Right lung (tissue), 2 donors: ENCODE measurements at regions not wholly inside any gene's neighbourhood (a gene's known extent, or its start where the extent isn't known, plus 50 kb on each side); places are given as distances from the start of the nearest gene placed in this dataset.

Source experiments
- DNase-seq, 2 donors: peaks; one replicate each; pipeline ENCODE4 v3.0.0-alpha.2; 2013

DNA sequence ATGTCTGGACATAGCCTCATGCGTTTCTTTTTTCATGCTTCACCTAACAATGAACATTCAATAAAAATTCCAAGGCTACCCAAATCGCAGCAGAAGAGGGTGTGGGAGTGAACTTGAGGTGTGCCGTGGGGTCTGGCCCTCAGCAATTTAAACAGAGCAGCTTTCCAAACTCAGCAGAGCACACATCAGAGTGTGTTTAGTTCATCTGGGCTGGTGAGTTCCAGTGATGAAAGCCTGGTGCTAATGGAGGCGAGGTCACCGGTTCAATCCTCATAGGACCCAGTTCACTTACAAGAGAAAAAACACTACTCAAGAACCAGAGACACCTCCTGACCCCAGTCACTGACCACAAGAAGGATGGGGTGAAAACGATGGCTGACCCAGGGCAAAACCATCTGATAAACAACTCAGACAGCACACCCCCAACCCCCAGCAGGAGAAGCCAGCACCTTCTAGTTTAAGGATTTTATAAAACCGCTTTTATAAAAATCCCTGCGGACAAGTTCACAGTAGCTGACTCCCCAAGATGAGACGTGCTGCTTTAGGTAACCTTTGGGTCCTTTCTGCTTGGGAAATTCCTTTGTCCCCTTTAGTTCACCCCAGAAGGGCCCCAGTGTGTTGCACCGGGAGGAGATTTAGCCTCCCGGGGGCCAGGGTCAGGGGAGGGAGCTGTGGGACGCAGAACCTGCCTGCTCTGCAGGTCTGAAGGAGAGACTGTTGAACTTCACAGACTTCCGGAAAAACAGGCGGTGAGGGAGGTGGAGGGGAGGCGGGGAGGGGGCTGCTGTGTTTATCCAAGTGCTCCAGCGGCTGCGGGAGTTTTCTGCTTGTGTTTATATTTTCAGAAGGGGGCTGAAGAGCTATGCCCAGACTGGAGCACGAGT lies 152.7 kb upstream of the SOX11 start:
- DNase-seq = peak; percentile 53 to 55

DNA sequence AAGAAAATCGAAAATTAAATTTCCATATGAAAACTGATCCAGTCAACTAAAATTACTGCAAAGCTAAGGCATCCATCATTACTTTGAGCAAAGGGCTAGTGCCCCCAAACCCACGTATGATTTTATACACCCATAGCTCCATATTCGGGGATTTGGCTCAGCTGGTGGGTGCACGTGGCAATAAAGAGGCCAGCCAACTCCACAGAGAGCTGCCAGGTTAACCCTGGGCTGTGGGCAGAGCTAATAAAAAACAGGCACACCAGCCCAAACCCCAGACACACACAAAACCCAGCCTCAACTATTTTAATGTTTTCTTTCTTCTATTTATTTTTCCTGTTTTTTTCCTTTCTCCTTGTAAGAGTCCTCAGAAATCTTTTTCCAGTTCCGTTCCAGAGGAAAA lies 151.3 kb upstream of the SOX11 start:
- no peak for DNase-seq

DNA sequence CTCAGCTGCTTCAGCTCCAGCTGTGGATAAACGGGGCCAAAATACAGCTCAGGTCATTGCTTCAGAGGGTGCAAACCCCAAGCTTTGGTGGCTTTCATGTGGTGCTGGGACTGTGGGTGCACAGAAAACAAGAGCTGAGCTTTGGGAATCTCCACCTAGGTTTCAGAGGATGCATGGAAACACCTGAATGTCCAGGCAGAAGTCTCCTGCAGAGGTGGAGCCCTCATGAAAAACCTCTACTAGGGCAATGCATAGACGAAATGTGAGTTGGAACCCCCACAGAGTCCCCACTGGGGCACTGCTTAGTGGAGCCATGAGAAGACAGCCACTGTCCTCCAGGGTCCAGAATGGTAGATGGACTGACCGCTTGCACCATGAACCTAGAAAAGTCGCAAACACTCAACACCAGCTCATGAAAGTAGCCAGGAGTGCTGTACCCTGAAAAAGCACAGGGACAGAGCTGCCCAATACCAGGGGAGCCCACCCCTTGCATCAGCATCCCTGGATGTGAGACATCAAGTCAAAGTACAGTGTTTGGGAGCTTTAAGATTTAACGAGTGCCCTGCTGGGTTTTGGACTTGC lies 147.9 kb upstream of the SOX11 start:
- DNase-seq = no peak

DNA sequence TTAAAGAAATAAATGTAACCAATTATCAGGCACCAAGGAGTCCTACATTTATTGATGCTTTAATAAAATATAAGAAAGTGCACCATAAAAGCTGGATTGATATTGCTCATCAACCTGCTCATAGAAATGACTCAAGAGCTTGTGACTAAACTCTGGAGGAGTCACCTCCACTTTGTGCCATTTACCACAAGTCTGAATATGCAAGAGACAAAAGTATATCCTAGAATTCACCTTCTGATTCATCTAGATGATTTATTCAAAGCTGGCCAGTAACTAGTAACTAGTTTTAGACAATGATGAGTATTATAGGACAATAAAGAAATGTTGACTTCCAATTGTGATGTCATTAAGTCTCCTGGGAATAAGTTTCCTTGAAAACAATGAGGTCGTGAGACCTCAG lies 146.0 kb upstream of the SOX11 start:
- no peak for DNase-seq

DNA sequence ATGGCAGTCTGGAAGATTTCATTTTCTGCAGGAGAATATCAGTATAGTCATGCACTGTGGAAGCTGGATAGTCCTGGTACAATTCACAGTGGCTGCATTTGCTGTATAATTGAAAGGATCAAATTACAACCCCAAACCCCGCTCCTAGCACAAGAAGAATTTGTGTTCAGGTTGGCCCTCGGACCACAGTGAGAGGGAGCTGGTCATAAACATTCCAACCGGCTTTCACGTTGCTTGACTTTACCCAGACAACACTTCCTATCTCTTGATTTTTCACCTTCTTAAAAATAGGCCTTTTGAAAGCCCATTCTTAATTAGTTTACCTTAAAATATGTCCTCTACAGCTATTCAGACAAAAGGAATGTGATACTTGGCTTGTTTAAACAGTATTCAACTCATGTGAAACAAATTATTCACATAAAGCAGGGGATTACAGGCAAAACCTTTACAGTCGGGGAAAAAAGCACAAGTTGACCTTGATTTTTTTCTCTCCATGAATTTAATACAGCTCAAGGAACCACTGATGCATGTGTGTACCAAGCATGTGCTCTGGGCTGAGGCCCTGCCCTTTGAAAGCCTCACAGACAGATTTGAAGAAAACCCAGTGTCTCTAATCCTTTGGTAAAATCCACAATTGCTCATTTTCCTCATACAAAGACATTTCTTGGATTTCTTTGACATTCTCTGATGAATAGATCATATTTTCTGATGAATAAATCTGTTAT lies 143.0 kb upstream of the SOX11 start:
- DNase-seq = no peak

DNA sequence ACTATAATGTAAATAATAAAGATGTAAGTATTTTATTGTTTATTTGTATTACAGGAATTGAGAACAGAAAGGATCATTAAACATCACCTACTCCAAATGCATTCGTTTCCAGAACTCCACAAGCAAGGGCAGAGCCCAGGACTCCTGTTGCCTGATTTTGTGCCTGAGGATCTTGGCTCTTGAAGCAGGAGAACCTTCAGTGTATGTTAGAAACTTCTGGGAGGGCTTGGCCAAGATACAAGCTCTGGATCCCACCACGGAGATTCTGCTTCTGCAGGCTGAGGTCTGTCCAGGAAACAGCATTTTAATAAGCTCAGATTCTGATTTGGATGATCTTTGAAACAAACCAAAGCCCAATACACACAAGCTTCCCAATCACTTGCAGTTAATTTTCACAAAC lies 142.4 kb upstream of the SOX11 start:
- no peak for DNase-seq

DNA sequence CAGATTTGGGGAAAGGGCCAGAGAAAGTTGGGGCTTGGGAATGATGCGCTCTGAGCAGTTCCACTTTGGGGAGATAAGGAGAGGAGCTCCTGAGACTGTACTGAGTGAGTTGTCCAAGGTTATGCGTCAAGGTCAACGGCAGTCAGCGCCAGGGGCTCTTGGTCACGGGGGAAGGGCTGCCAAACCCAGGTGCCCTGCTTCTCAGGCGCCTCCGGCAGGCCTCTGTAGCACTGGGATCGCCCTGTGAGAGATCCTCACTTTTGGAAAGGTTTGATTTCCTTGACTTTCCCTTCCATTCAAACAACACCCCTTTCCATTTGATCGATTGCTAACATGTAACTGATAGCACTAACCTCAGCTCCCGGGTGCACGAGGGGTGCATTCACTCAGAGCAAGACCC lies 136.5 kb upstream of the SOX11 start:
- no peak for DNase-seq

DNA sequence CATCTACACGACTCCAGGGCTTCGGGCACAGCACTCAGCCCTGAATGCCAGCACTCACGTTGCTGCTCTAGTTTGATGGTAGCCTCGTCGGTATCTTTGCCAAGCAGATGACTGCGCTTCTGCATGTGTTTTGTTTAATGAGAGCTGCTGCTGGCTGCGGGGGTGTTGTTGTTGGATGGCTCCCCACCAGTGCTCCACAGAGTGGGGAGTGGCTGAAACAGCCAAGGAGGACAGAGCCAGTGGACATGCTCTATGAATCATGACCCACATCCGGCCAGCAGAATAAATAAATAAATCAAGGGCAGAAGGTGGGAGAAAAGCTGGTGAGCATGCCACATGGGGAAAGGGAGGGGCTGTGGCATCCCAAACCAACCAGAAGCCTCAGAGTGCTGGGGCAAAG lies 131.2 kb upstream of the SOX11 start:
- no peak for DNase-seq

DNA sequence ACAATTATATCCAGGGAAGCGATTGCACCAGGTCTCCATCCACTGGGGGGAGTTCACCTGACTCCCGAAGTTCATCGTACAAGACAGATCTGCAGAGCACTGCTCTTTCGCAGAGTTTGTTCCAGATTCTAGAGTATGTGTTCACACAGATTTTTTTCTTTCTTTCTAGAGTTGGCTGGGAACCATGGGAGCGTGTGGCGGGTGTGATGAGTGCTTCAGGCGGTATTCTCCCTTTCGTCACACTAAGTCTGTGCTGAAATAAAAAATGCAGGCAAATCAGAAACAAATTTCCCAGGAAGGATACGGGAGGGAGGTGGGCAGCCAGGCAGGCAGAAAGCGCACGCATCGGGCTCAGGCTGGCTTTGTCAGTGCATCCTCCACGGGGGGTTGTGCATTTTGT lies 129.8 kb upstream of the SOX11 start:
- DNase-seq = no peak

DNA sequence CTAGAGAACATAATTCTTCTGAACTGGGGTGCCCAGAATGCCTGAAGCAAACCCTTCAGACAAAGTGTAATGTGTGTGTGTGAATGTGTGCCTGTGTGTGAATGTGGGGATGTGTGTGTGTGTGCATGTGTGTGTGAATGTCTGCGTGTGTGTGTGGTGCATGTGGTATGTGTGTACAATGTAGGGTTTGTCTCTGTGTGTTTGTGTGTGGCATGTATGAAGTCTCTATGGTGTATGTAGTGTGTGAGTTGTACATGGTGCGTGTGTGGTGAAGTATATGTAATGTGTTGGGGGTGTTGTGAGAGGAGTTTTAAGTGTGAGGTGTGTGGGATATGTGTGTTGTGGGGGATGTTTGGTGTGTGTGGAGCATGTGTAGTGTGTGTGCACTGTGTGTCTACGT lies 129.3 kb upstream of the SOX11 start:
- no peak for DNase-seq

DNA sequence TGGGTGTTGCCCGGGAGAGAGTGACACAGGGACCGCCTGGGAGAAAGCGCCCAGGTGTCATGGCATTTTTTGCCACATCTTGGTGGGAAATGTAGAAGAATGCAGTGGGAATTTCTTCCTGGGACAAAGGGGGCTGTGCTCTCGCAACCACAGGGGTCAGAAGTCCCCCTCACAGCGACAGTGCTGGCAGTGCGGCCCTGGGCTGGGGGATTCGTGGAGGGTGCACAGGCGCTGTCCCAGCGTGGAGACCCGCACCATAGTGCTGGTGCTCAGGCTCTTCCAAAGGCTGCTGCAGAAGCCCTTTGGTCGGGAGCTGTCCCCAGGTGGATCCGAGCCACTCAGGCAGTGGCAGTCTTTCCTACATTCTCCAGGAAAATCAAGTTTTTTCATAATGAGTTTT lies 128.8 kb upstream of the SOX11 start:
- no peak for DNase-seq

DNA sequence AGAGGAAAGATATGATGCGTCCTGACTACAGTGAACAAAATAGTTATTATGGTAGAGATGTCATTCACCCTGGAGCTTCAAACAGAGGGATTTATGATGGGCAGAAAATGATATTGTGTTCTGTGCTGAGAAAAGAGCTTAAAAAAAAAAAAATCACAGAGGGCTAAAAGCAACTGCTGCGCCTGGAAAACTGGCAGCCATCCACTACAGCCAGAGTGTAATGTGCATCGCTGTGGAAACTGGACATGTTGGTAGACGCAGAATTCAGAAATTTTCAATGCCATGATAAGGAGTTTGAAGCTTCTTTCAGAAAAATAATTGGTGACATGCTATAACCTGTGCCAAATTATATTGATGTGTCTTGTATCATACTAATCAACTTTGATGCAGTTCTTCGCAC lies 122.9 kb upstream of the SOX11 start:
- no peak for DNase-seq

DNA sequence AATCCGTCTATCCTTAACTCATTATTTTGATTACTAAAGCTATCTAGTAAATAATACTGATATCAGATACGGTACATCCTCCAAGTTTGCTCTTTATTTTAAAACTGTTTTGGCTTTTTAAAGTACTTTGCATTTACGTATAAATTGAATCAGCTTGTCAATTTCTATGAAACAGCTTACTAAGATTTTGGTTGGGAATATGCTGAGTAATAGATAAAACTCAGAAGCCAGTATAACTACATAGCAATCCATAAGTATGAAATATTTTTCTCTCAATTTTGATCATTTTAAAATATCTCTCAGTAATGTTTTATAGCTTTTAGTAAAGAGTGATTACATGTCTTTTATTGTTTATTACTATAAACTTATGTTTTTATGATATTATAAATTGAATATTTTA lies 116.2 kb upstream of the SOX11 start:
- no peak for DNase-seq

DNA sequence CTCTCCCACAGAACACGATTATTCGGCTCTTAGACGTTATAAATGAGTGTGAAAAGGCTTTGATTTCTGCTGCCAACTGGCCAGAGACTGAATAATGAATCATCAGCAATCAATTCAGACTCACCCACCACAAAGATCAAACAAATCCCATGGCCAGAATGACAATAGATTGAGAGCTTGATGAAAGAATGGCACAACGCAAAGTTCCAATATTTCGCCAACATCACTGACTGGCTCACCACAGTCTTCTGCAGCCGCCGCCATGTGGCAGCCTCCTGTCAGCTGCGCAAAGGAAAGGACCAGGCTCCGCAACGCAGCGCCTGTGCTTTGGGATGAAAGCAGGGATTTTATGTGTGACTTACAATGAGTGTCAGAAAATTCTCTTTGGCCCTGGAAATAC lies 104.4 kb upstream of the SOX11 start:
- no peak for DNase-seq

DNA sequence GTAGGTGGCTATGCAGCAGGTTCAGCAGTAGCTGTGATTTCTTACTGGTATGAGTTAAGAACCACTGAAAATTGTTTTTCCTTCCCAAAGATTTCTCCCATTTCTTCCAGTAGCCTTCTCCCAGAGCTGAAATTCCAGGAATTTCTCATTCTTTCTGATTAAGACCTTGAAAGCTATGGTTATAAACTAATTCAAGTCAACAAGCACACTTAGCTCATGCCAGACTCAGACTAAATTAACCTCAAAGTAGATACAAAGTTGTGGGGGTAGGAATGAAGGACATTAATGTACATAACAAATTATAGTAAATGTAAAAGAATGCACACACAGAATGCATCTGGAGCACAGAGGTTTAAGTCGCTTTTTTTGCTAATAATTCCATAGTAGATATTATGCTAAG lies 103.6 kb upstream of the SOX11 start:
- no peak for DNase-seq

DNA sequence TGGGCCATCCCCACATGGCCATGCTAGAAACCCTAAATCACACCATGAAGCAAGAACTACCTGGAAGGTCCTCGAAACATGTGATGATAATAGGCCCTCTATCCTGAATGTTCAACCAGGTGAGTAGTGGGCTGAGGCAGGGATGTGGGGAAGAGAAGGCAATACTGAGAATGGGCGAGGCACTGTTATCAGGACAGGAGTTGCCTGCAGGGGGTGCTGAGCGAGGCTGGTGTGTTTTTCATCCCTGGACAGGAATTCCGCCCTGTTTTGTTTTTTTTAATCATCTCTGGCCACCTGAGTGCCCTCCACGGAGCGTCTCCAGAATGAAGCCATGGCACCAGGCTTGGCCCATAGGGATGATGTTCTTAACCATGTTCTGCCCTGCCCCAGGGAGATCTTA lies 103.0 kb upstream of the SOX11 start:
- no peak for DNase-seq

DNA sequence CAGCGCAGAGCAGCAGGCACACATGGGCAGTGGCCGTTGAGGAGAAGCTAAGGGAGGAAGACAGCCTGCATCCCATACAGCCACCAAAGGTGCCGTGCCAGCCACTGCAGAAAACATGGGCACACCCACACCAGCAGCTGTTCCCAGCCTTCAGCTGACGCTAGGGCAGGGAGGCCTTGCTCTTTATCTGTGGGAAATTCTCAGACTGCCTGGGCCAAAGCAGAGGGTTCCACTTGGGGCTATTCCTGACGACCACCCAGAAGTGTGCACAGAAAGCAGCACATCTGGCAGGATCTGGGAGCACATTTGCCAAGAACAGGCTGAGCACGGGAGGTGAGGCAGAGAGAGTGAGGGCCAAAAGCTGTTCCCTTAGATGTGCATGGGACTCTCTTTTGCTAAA lies 101.3 kb upstream of the SOX11 start:
- peak in 1 of 2 donors; percentile 28 for DNase-seq

DNA sequence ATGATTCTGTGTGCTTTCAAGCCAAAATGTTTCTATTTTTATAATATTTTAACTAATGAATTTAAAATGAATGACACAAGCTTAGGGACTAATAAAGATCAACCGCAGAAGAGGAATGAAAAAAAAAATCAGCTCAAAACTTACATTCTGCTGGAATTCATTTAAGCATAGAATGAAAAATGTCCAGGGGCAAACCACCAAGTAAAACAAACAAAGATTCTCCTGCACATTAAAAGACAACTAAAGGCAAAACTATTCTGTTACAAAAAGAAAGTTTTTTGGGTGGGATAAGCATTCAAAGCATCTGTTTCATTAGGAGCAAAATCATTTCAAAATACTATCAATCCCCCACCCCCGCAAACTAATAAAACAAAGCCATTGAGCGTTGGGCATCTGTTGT lies 99.3 kb upstream of the SOX11 start:
- DNase-seq = no peak

DNA sequence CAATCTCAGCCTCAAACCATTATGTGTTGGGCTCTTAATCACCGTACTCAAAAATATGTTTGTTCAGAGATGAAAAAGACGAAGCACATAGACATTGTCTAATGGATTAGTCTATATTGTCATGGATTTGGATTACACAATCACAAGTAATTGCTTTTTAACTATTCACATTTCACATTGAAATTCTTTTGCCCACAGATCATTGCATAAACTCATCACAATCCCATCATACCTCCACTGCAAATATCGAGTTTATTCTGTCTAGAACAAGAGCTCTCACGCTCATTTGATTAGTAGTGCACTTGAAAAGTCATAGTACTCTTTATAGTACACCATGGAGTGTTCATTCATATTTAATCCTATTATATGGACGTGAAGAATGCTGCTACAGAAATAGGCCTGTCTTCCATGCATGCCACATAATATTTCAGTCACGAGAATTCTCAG lies 97.9 kb upstream of the SOX11 start:
- no peak for DNase-seq

DNA sequence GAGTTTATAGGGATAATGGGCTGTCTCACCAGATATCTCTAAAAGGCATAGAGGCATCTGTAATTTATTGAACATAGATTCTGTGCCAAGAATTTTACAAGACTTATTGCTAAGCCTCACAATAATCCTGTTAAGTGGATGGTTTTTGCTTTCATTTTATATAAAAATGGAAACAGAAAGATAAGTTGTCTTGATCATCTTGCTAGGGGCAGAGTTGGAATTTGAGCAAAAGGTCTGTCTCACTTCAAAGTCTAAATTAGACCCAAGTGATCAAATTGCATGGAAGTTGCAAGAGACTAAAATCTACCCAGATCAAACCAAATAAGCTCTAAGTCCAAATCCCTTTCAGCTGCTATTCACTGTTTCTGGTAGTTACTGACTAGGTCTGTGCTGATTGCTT lies 95.3 kb upstream of the SOX11 start:
- DNase-seq = no peak

DNA sequence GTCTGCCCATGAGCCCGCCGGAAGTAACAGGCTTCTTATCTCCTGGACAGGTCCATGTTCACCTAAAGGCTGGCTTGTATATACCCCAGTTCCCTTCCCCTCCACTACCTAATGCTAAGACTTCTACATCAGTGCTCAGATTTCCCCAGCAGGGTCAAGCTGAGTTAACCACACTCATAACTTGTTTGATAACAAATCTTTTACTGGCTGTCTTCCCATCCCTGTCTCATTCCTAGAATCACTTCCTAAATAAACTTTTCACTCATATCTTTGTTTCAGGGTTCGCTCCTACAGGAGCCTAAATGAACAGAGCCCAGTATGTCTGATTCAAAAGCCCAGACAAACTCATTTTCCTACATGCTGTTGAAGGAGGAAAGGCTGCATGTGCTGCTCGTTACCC lies 94.0 kb upstream of the SOX11 start:
- DNase-seq = no peak

DNA sequence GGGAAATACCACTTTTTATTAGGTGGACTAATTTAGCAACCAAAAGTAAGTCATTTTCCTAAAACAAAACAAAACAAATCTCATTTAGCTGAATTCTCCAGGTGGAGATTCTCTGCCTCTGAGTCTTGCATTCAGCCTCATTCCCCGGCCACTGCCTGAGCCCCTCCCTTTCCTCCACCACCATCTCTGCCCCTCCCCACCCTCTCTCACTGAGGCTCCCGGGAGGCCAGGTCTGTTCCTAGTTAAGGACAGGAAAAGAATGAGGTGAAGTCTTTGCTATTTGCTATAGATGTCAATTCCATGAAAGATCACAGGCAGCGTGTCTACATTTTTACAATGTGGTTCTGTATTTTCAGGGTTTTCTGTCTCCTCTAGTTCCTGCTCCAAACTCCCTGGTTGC lies 83.0 kb upstream of the SOX11 start:
- DNase-seq = no peak

DNA sequence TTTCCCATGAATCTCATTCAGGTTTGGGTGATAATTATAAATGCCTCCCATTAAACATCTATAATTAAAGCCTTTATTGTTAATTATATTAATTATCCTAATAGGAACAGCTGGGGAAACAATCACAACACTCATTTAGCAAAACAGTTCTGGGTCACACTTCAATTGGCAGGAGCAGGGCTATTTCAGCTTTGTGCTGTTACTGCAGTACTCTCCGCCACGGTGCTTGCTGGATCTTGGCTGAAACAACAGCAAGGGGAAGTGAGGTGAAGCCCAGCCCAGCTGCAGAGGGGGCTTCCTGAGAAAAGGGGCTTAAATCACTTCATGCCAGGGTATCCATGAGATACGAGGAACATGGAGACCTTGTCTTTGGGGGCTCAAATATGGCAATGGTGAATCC lies 79.5 kb upstream of the SOX11 start:
- no peak for DNase-seq
